22Rv1 (cell line): ENCODE measurements at regions not wholly inside any gene's neighbourhood (a gene's known extent, or its start where the extent isn't known, plus 50 kb on each side); places are given as distances from the start of the nearest gene placed in this dataset.

Source experiments
- CTCF ChIP-seq: fragments of 450-650 bp; IDR thresholded peaks from 2 replicates; pipeline ENCODE4 v1.5.1; 2017; ENCODE audit warnings: mild to moderate bottlenecking
- ZFX ChIP-seq: fragments of 450-650 bp; IDR thresholded peaks from 2 replicates; pipeline ENCODE4 v1.6.1; 2017; ENCODE audit warnings: antibody characterized with exemption, borderline replicate concordance

- TF ChIP-seq CTCF (no peak), ZFX (no peak)
These were observed 100.2 kb upstream of the TBCA start for GRCh38 chr5:77876316-77876715.
